Aorta (tissue), 5 donors: ENCODE measurements at regions not wholly inside any gene's neighbourhood (a gene's known extent, or its start where the extent isn't known, plus 50 kb on each side); places are given as distances from the start of the nearest gene placed in this dataset.
"Not testable (repeated sequence)": the region's sequence is repeated elsewhere in the genome, so short reads cannot be mapped to it uniquely, and the experiment has no call there.

Experiments
- ATAC-seq: fragments of 200-7000 bp; cut with Tn5 transposase; one replicate; pipeline ENCODE4 v1.9.1; 2022; ENCODE audit warnings: moderate library complexity; ENCODE audit not compliant: low FRiP score
- DNase-seq, 2 donors: peaks; one replicate each; pipeline ENCODE4 v3.0.0-alpha.2; 2020
- H3K27ac ChIP-seq, 2 donors: one replicate each; pipeline ENCODE4 v1.5.1; 2013; ENCODE audit warnings: low read length in 2 of 2, mild to moderate bottlenecking in 2 of 2, moderate library complexity in 2 of 2, control low read depth in 1 of 2, inconsistent platforms in 1 of 2, low read depth in 1 of 2
- H3K27me3 ChIP-seq, 2 donors: one replicate each; pipeline ENCODE4 v1.6.1; 2013; ENCODE audit warnings: control low read depth in 1 of 2, low read length in 1 of 2, mild to moderate bottlenecking in 1 of 2, moderate library complexity in 1 of 2; ENCODE audit not compliant: insufficient read depth in 2 of 2, control insufficient read depth in 1 of 2
- H3K36me3 ChIP-seq, 2 donors: one replicate each; pipeline ENCODE4 v1.6.1; 2013; ENCODE audit warnings: control low read depth in 1 of 2, low read length in 1 of 2, mild to moderate bottlenecking in 1 of 2; ENCODE audit not compliant: insufficient read depth in 2 of 2, control insufficient read depth in 1 of 2
- H3K4me1 ChIP-seq, 2 donors: one replicate each; pipeline ENCODE4 v1.6.1; 2013; ENCODE audit warnings: low read length in 2 of 2, control low read depth in 1 of 2, mild to moderate bottlenecking in 1 of 2, moderate library complexity in 1 of 2; ENCODE audit not compliant: insufficient read depth in 2 of 2, control insufficient read depth in 1 of 2
- H3K4me3 ChIP-seq, 2 donors: one replicate each; pipeline ENCODE4 v1.5.1; 2013; ENCODE audit warnings: low read length in 2 of 2, control low read depth in 1 of 2, mild to moderate bottlenecking in 1 of 2
- H3K9me3 ChIP-seq: one replicate; pipeline ENCODE4 v1.6.1; 2013; ENCODE audit warnings: mild to moderate bottlenecking, low read length; ENCODE audit not compliant: control insufficient read depth
- WGBS, 2 donors: extraction: QIAGEN DNeasy Blood & Tissue Kit; methylation state at CpG; one replicate each; pipeline ENCODE4 v1.1.7; 2013; 5-methylcytosine and 5-hydroxymethylcytosine counted together
- intact Hi-C, 2 donors: fragments of 100-400 bp; cut with DNase I; formaldehyde crosslinking; loops; one replicate each; pipeline versions ENCODE4 v1.14.2 to v1.15.0; 2022
- donor health status: healthy with polysubstance abuse.
- donor health status: Bipolar disorder and iron deficiency.
- donor health status: DM: no; HTN: no; CAD: no.
- donor health status: DM: no; HTN: no; CAD: no.
- donor health status: DM: yes; HTN: yes; CAD: no.

DNA sequence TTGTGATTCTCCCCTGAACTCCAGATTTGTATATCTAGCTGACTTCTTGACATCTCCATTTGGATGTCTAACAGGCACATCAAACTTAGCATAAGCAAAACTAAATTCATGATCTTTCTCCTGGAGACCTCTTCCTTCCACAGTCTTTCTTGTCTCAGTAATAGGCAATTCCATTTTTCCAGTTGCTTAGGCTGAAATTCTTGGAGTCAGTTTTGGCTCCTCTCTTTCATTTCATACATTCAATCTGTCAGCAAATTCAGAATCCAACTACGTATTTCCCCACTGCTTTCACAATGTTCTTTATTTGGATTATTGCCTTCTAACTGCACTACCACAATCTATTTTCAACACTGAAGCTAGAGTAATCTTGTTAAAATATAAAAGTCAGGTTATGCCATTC, 219.9 kb upstream of the GLRA2 start:
- Histone ChIP-seq H3K4me3 (no peak overlapping the region), H3K36me3 (no peaks in the 10 kb centered on the region), H3K4me1 (no peaks in the 10 kb centered on the region), H3K27ac (no peak overlapping the region), H3K9me3 (no peaks in the 10 kb centered on the region), H3K27me3 (no peaks in the 10 kb centered on the region)
- WGBS, 2 donors, result 25 to 35% methylated on average over 1 of the region's 1 CpG
- intact Hi-C loops, result no loop called here
- DNase-seq (no peak), ATAC-seq (no peak)

GRCh38 chrX:14308976-14309375, 220.4 kb upstream of the GLRA2 start:
- H3K4me1 ChIP-seq, H3K9me3 ChIP-seq, H3K4me3 ChIP-seq, intact Hi-C loops, H3K27me3 ChIP-seq, ATAC-seq, H3K27ac ChIP-seq, DNase-seq, H3K36me3 ChIP-seq: not testable (repeated sequence)
- 43 to 47% methylated on average over 3 of the region's 3 CpGs for WGBS, 2 donors

GRCh38 chrX:14303891-14304290, 225.4 kb upstream of the GLRA2 start:
- DNase-seq (no peak), ATAC-seq (no peak)
- no peaks in the 10 kb centered on the region for H3K9me3 ChIP-seq
- H3K36me3 ChIP-seq, result no peaks in the 10 kb centered on the region
- H3K27me3 ChIP-seq, result no peaks in the 10 kb centered on the region
- H3K4me3 ChIP-seq, result no peak overlapping the region
- no peaks in the 10 kb centered on the region for H3K4me1 ChIP-seq
- no peak overlapping the region for H3K27ac ChIP-seq
- intact Hi-C loops, result no loop called here
- WGBS, 2 donors, result 74 to 78% methylated on average over 2 of the region's 2 CpGs

- H3K36me3 ChIP-seq, H3K27me3 ChIP-seq, DNase-seq, H3K4me1 ChIP-seq, H3K27ac ChIP-seq, H3K9me3 ChIP-seq, intact Hi-C loops, ATAC-seq, H3K4me3 ChIP-seq: not testable (repeated sequence)
- WGBS, 2 donors, result 88 to 94% methylated on average over 27 to 28 of the region's 28 CpGs
Observed at GRCh38 chrX:14302561-14302960, 226.8 kb upstream of the GLRA2 start.

DNA sequence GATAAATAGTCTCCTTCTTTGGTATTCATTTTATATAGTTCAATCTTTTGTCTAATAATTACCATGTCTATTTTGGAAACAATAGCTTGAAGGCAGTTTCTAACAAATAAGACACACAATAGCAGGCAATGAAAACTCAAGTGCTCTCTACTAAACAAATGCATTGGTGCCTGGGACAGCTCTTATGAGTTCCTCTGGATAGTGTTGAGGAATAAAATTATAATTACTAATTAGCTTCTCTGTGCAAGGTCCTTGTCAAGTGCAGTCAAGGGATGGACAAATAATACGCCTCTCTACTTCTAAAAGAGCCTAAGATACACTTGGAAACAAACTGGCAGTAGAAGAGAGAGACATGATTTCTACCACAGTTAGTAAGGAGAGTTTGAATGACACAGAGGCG, 229.0 kb upstream of the GLRA2 start:
- H3K36me3 ChIP-seq, result no peaks in the 10 kb centered on the region
- ATAC-seq (no peak), DNase-seq (no peak)
- no peaks in the 10 kb centered on the region for H3K4me1 ChIP-seq
- 57 to 75% methylated on average over 2 of the region's 2 CpGs for WGBS, 2 donors
- no peak overlapping the region for H3K4me3 ChIP-seq
- intact Hi-C loops, result no loop called here
- no peaks in the 10 kb centered on the region for H3K9me3 ChIP-seq
- no peak overlapping the region for H3K27ac ChIP-seq
- H3K27me3 ChIP-seq, result no peaks in the 10 kb centered on the region

- intact Hi-C loops, result no loop called here
- no peaks in the 10 kb centered on the region for H3K9me3 ChIP-seq
- no peaks in the 10 kb centered on the region for H3K4me1 ChIP-seq
- H3K27me3 ChIP-seq, result no peaks in the 10 kb centered on the region
- H3K36me3 ChIP-seq, result no peaks in the 10 kb centered on the region
- H3K27ac ChIP-seq, result no peak overlapping the region
- DNase-seq (no peak), ATAC-seq (no peak)
- H3K4me3 ChIP-seq, result no peak overlapping the region
Observed at GRCh38 chrX:14295426-14295825, 233.9 kb upstream of the GLRA2 start.

DNA sequence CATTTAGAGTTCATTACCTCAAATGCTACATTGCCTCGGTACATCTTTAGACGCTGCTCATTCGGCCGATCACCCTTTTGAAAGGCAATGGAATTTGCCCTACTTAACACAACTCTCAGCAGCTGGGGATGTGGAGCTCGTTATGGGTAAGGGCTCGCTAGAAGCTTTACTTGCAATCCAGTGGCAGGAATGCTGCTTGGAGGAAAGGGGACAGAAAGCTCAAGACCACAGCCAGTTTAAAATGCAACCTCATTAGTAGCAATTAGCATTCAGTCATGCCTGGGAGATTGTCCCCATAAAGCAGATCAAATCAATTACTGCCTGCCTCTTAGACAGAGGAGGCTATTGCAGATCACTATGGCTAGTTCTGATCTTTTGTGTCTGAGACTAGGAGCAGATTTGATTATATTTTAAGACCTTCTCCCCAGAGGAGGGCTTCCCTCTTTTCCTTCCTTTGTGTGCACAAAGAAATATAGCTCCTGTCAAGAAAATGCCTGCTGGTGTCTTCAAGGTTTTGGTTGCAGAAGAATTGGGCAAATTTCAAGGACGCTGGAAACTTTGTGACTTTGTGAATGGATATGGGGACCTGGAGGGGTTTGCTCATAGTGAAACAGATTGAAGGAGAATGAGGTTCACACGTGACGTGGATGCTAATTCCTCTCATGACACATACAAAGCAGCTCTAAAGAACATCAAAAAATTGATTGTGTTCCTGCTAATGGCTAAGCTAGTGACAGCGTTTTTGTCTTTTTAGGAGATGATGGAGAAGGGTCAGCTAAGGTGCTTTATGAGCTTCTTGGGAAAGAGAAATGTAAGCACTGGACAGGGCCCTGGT, 237.5 kb upstream of the GLRA2 start:
- H3K4me1 ChIP-seq, result no peaks in the 10 kb centered on the region
- no peaks in the 10 kb centered on the region for H3K9me3 ChIP-seq
- H3K27me3 ChIP-seq, result no peaks in the 10 kb centered on the region
- no peak overlapping the region for H3K4me3 ChIP-seq
- no peak for DNase-seq
- no peak overlapping the region for H3K27ac ChIP-seq
- no peaks in the 10 kb centered on the region for H3K36me3 ChIP-seq
- ATAC-seq, result no peak
- intact Hi-C loops, result no loop called here
- WGBS, 2 donors, result 50 to 55% methylated on average over 10 of the region's 10 CpGs

DNA sequence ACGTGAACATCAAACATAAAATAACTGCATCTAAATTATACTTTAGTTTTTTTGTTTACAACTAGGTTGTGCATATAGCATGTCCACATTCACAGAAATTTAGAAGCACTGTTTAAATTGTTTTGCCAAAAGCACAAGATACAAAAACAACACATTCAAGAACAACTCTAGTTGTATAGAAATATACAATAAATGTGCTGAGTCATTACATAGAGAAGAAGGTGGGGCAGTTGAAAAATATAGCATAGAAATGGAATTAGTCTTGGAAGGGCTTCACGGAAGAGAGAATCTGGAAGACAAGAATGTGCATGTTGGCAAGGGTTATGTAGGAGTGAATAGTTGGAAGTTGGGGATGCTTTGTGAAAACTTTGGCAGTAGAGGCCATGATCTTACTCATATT, 239.0 kb upstream of the GLRA2 start:
- Histone ChIP-seq H3K36me3 (no peaks in the 10 kb centered on the region), H3K4me1 (no peaks in the 10 kb centered on the region), H3K27ac (no peak overlapping the region), H3K9me3 (no peaks in the 10 kb centered on the region), H3K27me3 (no peaks in the 10 kb centered on the region), H3K4me3 (no peak overlapping the region)
- ATAC-seq, result no peak
- 75 to 79% methylated on average over 2 of the region's 2 CpGs for WGBS, 2 donors
- no peak for DNase-seq
- intact Hi-C loops, result no loop called here

DNA sequence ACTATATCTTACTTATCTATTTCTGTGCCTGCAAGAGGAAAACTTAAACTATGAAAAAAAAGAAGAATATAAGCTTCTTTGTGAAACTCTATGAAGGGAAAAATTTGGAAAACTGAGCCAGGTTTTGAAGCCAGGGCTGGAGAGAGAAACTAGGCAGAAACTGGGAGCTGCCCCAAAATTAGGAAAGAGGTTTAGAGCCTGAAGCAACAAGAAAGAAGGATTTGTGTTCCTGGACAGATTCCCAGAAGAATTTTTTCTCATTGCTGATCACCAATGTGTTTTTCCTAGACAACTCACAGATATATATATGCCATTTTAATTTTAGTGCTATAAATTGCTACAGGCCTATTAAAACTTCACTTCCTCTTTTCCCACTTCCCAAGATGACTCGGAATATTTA, 245.0 kb upstream of the GEMIN8 start:
- Histone ChIP-seq H3K4me1 (no peaks in the 10 kb centered on the region), H3K4me3 (no peak overlapping the region), H3K27ac (no peak overlapping the region), H3K27me3 (no peaks in the 10 kb centered on the region), H3K9me3 (no peaks in the 10 kb centered on the region), H3K36me3 (no peaks in the 10 kb centered on the region)
- ATAC-seq (no peak), DNase-seq (no peak)
- intact Hi-C loops, result no loop called here
- WGBS, 2 donors, result 31 to 38% methylated on average over 1 of the region's 1 CpG
